Endothelial cell of hepatic sinusoid (primary cell): ENCODE measurements at regions not wholly inside any gene's neighbourhood (a gene's known extent, or its start where the extent isn't known, plus 50 kb on each side); places are given as distances from the start of the nearest gene placed in this dataset.
"Not testable (repeated sequence)": the region's sequence is repeated elsewhere in the genome, so short reads cannot be mapped to it uniquely, and the experiment has no call there.

ENCODE experiments used
- in situ Hi-C: cut with HindIII; loops from 2 replicates; pipeline ENCODE4 v1.10.0; 2017; ENCODE audit warnings: low sequenced_read_pairs

- in situ Hi-C loops = no loop called here
Observed at GRCh38 chr14:71751264-71751663, 181.0 kb upstream of the RGS6 start.

GRCh38 chr14:71752111-71752738 is 180.0 kb upstream of the RGS6 start:
- in situ Hi-C loops = no loop called here

GRCh38 chr14:71753126-71753830 is 179.0 kb upstream of the RGS6 start:
- in situ Hi-C loops = no loop called here

- in situ Hi-C loops = no loop called here
Observed at GRCh38 chr14:71753976-71754375, 178.3 kb upstream of the RGS6 start.

- in situ Hi-C loops = no loop called here
Observed at GRCh38 chr14:71754422-71755095, 177.7 kb upstream of the RGS6 start.

GRCh38 chr14:71758229-71758951 is 173.8 kb upstream of the RGS6 start:
- in situ Hi-C loops = no loop called here

GRCh38 chr14:71762575-71762974 is 169.7 kb upstream of the RGS6 start:
- in situ Hi-C loops = no loop called here

GRCh38 chr14:71764701-71765382 is 167.4 kb upstream of the RGS6 start:
- in situ Hi-C loops = loop anchor here (5.0 kb wide), 1 partner anchor 62 kb away; no protein-coding TSS in a partner anchor

- in situ Hi-C loops = loop anchor here (5.0 kb wide), 1 partner anchor 62 kb away; no protein-coding TSS in a partner anchor
Observed at GRCh38 chr14:71765505-71765904, 166.7 kb upstream of the RGS6 start.

GRCh38 chr14:71770431-71770830 is 161.8 kb upstream of the RGS6 start:
- in situ Hi-C loops = no loop called here

GRCh38 chr14:71771421-71771820 is 160.8 kb upstream of the RGS6 start:
- in situ Hi-C loops = not testable (repeated sequence)

- in situ Hi-C loops = not testable (repeated sequence)
Observed at GRCh38 chr14:71771996-71772395, 160.2 kb upstream of the RGS6 start.

GRCh38 chr14:71773898-71774481 is 158.2 kb upstream of the RGS6 start:
- in situ Hi-C loops = no loop called here

GRCh38 chr14:71776471-71777360 is 155.5 kb upstream of the RGS6 start:
- in situ Hi-C loops = no loop called here

GRCh38 chr14:71780075-71780474 is 152.2 kb upstream of the RGS6 start:
- in situ Hi-C loops = loop anchor here (5.0 kb wide), 1 partner anchor 72 kb away; no protein-coding TSS in a partner anchor

GRCh38 chr14:71780822-71781221 is 151.4 kb upstream of the RGS6 start:
- in situ Hi-C loops = loop anchor here (5.0 kb wide), 1 partner anchor 71 kb away; no protein-coding TSS in a partner anchor

- in situ Hi-C loops = loop anchor here (5.0 kb wide), 1 partner anchor 69 kb away; no protein-coding TSS in a partner anchor
Observed at GRCh38 chr14:71783088-71783487, 149.1 kb upstream of the RGS6 start.

- in situ Hi-C loops = loop anchor here (5.0 kb wide), 1 partner anchor 69 kb away; no protein-coding TSS in a partner anchor
Observed at GRCh38 chr14:71783786-71784185, 148.4 kb upstream of the RGS6 start.

GRCh38 chr14:71789005-71789404 is 143.2 kb upstream of the RGS6 start:
- in situ Hi-C loops = no loop called here
